Activated naive CD8-positive, alpha-beta T cell treated with anti-CD3 and anti-CD28 coated beads, Interleukin-2, amount 50 U/mL, for 24 hours (primary cell): ENCODE measurements at regions not wholly inside any gene's neighbourhood (a gene's known extent, or its start where the extent isn't known, plus 50 kb on each side); places are given as distances from the start of the nearest gene placed in this dataset.
"Not testable (repeated sequence)": the region's sequence is repeated elsewhere in the genome, so short reads cannot be mapped to it uniquely, and the experiment has no call there.

Experiments
- ATAC-seq: fragments of 150-1000 bp; cut with Tn5 transposase; one replicate; pipeline ENCODE4 v1.10.0; 2021
- DNase-seq: peaks from one replicate; pipeline ENCODE4 v3.0.0; 2021
- H3K27ac Mint-ChIP-seq: one replicate; pipeline ENCODE4 v1.8.0; 2021; ENCODE audit warnings: mild to moderate bottlenecking, mixed read lengths
- H3K27me3 Mint-ChIP-seq: one replicate; pipeline ENCODE4 v1.8.0; 2021; ENCODE audit warnings: mixed read lengths
- H3K36me3 Mint-ChIP-seq: one replicate; pipeline ENCODE4 v1.8.0; 2021; ENCODE audit warnings: low read depth, mixed read lengths
- H3K4me1 Mint-ChIP-seq: one replicate; pipeline ENCODE4 v1.8.0; 2021; ENCODE audit warnings: mixed read lengths
- H3K4me3 Mint-ChIP-seq: one replicate; pipeline ENCODE4 v1.8.0; 2021; ENCODE audit warnings: mild to moderate bottlenecking, moderate library complexity, mixed read lengths
- H3K9me3 Mint-ChIP-seq: one replicate; pipeline ENCODE4 v1.8.0; 2021; ENCODE audit warnings: mixed read lengths

- Mint-ChIP-seq H3K27ac (no peak overlapping the region), H3K27me3 (peaks cover 4% of the 10 kb centered on the region), H3K36me3 (peaks cover 2% of the 10 kb centered on the region), H3K4me3 (no peak overlapping the region), H3K4me1 (no peaks in the 10 kb centered on the region), H3K9me3 (peaks cover 22% of the 10 kb centered on the region)
- DNase-seq (no peak), ATAC-seq (no peak)
Measured at GRCh38 chr11:82049199-82049598, 684.5 kb downstream of the FAM181B start.

- H3K9me3 Mint-ChIP-seq, result peaks cover 22% of the 10 kb centered on the region
- peaks cover 4% of the 10 kb centered on the region for H3K27me3 Mint-ChIP-seq
- no peak overlapping the region for H3K4me3 Mint-ChIP-seq
- no peaks in the 10 kb centered on the region for H3K4me1 Mint-ChIP-seq
- peaks cover 2% of the 10 kb centered on the region for H3K36me3 Mint-ChIP-seq
- no peak overlapping the region for H3K27ac Mint-ChIP-seq
- DNase-seq, result no peak
- ATAC-seq, result no peak
Measured at GRCh38 chr11:82047200-82047599, 686.5 kb downstream of the FAM181B start.

- no peaks in the 10 kb centered on the region for H3K4me1 Mint-ChIP-seq
- no peak for DNase-seq
- peaks cover 22% of the 10 kb centered on the region for H3K9me3 Mint-ChIP-seq
- peaks cover 4% of the 10 kb centered on the region for H3K27me3 Mint-ChIP-seq
- H3K27ac Mint-ChIP-seq, result no peak overlapping the region
- no peak overlapping the region for H3K4me3 Mint-ChIP-seq
- H3K36me3 Mint-ChIP-seq, result peaks cover 2% of the 10 kb centered on the region
- ATAC-seq, result no peak
Measured at GRCh38 chr11:82046778-82047177, 686.9 kb downstream of the FAM181B start.

- Mint-ChIP-seq H3K27me3 (no peaks in the 10 kb centered on the region), H3K4me3 (no peak overlapping the region), H3K36me3 (peaks cover 2% of the 10 kb centered on the region), H3K27ac (no peak overlapping the region), H3K4me1 (no peaks in the 10 kb centered on the region), H3K9me3 (peaks cover 22% of the 10 kb centered on the region)
- peak; percentile 72 for ATAC-seq
- DNase-seq, result no peak
Measured at GRCh38 chr11:82045748-82046457, 687.8 kb downstream of the FAM181B start.

- no peak overlapping the region for H3K4me3 Mint-ChIP-seq
- H3K27ac Mint-ChIP-seq, result no peak overlapping the region
- DNase-seq (no peak), ATAC-seq (no peak)
- peaks cover 2% of the 10 kb centered on the region for H3K36me3 Mint-ChIP-seq
- peaks cover 22% of the 10 kb centered on the region for H3K9me3 Mint-ChIP-seq
- H3K27me3 Mint-ChIP-seq, result no peaks in the 10 kb centered on the region
- no peaks in the 10 kb centered on the region for H3K4me1 Mint-ChIP-seq
Measured at GRCh38 chr11:82043316-82043715, 690.3 kb downstream of the FAM181B start.

GRCh38 chr11:82041764-82042163, 691.9 kb downstream of the FAM181B start:
- H3K36me3 Mint-ChIP-seq, result peaks cover 2% of the 10 kb centered on the region
- H3K4me3 Mint-ChIP-seq, result no peak overlapping the region
- H3K27me3 Mint-ChIP-seq, result no peaks in the 10 kb centered on the region
- DNase-seq (no peak), ATAC-seq (no peak)
- H3K27ac Mint-ChIP-seq, result no peak overlapping the region
- peaks cover 14% of the 10 kb centered on the region for H3K9me3 Mint-ChIP-seq
- H3K4me1 Mint-ChIP-seq, result no peaks in the 10 kb centered on the region

- no peaks in the 10 kb centered on the region for H3K36me3 Mint-ChIP-seq
- H3K4me1 Mint-ChIP-seq, result no peaks in the 10 kb centered on the region
- H3K27me3 Mint-ChIP-seq, result no peaks in the 10 kb centered on the region
- no peak overlapping the region for H3K4me3 Mint-ChIP-seq
- H3K9me3 Mint-ChIP-seq, result no peaks in the 10 kb centered on the region
- H3K27ac Mint-ChIP-seq, result no peak overlapping the region
- DNase-seq (no peak), ATAC-seq (no peak)
Measured at GRCh38 chr11:82038154-82038553, 695.5 kb downstream of the FAM181B start.

- no peak for DNase-seq
- Mint-ChIP-seq H3K27me3 (no peaks in the 10 kb centered on the region), H3K36me3 (no peaks in the 10 kb centered on the region), H3K4me3 (no peak overlapping the region), H3K4me1 (no peaks in the 10 kb centered on the region), H3K27ac (no peak overlapping the region), H3K9me3 (no peaks in the 10 kb centered on the region)
- no peak for ATAC-seq
Measured at GRCh38 chr11:82034527-82034926, 699.1 kb downstream of the FAM181B start.

GRCh38 chr11:82027335-82027734, 706.3 kb downstream of the FAM181B start:
- not testable (repeated sequence) for H3K27ac Mint-ChIP-seq

GRCh38 chr11:82024760-82025159, 708.9 kb downstream of the FAM181B start:
- Mint-ChIP-seq H3K27ac (no peak overlapping the region), H3K36me3 (no peaks in the 10 kb centered on the region), H3K9me3 (no peaks in the 10 kb centered on the region), H3K4me3 (no peak overlapping the region), H3K27me3 (peaks cover 3% of the 10 kb centered on the region), H3K4me1 (no peaks in the 10 kb centered on the region)
- no peak for DNase-seq
- no peak for ATAC-seq

More at GRCh38 chr11:82027335-82027734, 706.3 kb downstream of the FAM181B start:
- not testable (repeated sequence) for H3K27me3 Mint-ChIP-seq, H3K36me3 Mint-ChIP-seq, H3K4me3 Mint-ChIP-seq, ATAC-seq, H3K4me1 Mint-ChIP-seq, H3K9me3 Mint-ChIP-seq, DNase-seq

GRCh38 chr11:82012276-82012675, 721.4 kb downstream of the FAM181B start:
- H3K36me3 Mint-ChIP-seq, result no peaks in the 10 kb centered on the region
- H3K27me3 Mint-ChIP-seq, result peaks cover 5% of the 10 kb centered on the region
- no peak overlapping the region for H3K4me3 Mint-ChIP-seq
- H3K4me1 Mint-ChIP-seq, result no peaks in the 10 kb centered on the region
- H3K27ac Mint-ChIP-seq, result no peak overlapping the region
- ATAC-seq (no peak), DNase-seq (no peak)
- H3K9me3 Mint-ChIP-seq, result no peaks in the 10 kb centered on the region

- Mint-ChIP-seq H3K4me3 (no peak overlapping the region), H3K27ac (no peak overlapping the region), H3K9me3 (no peaks in the 10 kb centered on the region), H3K27me3 (peaks cover 5% of the 10 kb centered on the region), H3K4me1 (peaks cover 9% of the 10 kb centered on the region), H3K36me3 (no peaks in the 10 kb centered on the region)
- ATAC-seq (no peak), DNase-seq (no peak)
Measured at GRCh38 chr11:82009133-82009532, 724.5 kb downstream of the FAM181B start.

- H3K27ac Mint-ChIP-seq, result no peak overlapping the region
- DNase-seq (no peak), ATAC-seq (no peak)
- peaks cover 19% of the 10 kb centered on the region for H3K4me1 Mint-ChIP-seq
- no peaks in the 10 kb centered on the region for H3K36me3 Mint-ChIP-seq
- H3K4me3 Mint-ChIP-seq, result no peak overlapping the region
- no peaks in the 10 kb centered on the region for H3K9me3 Mint-ChIP-seq
- H3K27me3 Mint-ChIP-seq, result peaks cover 5% of the 10 kb centered on the region
Measured at GRCh38 chr11:82007521-82007920, 726.1 kb downstream of the FAM181B start.

- H3K4me3 Mint-ChIP-seq, result no peak overlapping the region
- peaks cover 5% of the 10 kb centered on the region for H3K27me3 Mint-ChIP-seq
- H3K27ac Mint-ChIP-seq, result no peak overlapping the region
- ATAC-seq (peak; percentile 45), DNase-seq (no peak)
- no peaks in the 10 kb centered on the region for H3K36me3 Mint-ChIP-seq
- H3K4me1 Mint-ChIP-seq, result peaks cover 19% of the 10 kb centered on the region
- no peaks in the 10 kb centered on the region for H3K9me3 Mint-ChIP-seq
Measured at GRCh38 chr11:82004537-82005213, 729.0 kb downstream of the FAM181B start.

- Mint-ChIP-seq H3K4me1 (peaks cover 19% of the 10 kb centered on the region), H3K4me3 (no peak overlapping the region), H3K27ac (no peak overlapping the region), H3K9me3 (no peaks in the 10 kb centered on the region), H3K27me3 (peaks cover 5% of the 10 kb centered on the region), H3K36me3 (no peaks in the 10 kb centered on the region)
- DNase-seq (no peak), ATAC-seq (peak; percentile 69)
Measured at GRCh38 chr11:82003671-82004515, 729.8 kb downstream of the FAM181B start.
